UCSD-AML1 (cell line): ENCODE measurements at regions not wholly inside any gene's neighbourhood (a gene's known extent, or its start where the extent isn't known, plus 50 kb on each side); places are given as distances from the start of the nearest gene placed in this dataset.

ENCODE experiments used
- DNase-seq: peaks from one replicate; lab custom pipeline; 2025; ENCODE audit not compliant: unreplicated experiment; lab: John Stamatoyannopoulos, UW

DNA sequence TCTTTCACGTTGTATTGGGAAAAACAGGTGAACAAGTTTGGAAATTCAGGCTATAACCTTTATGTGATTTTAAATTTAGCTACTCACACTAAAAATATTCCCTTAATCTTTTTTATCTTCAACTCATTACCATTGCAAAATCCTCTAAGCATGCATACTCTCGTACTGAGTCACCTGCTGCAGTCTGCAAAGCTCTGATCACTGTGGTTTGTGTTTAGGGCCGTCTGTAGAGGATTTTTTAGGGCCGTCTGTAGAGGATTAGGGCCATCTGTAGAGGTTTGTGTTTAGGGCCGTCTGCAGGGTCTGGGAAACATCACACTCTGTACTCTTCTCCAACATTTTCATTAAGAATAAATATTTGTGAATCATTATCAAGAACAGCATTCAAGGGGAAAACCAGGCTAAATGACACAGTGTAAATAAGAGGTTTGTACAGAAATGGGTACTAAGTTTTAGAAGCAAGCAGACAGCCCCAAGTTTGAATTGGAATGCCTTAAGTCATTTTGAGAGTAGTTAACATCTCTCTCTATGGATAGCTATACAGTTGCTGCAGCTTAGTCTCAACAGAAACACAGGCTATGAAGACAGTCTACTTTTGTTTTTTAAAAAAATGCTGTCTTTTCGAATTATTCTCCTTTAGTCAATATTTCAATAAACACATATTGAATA is 155.0 kb upstream of the TSLP start:
- no peak for DNase-seq

DNA sequence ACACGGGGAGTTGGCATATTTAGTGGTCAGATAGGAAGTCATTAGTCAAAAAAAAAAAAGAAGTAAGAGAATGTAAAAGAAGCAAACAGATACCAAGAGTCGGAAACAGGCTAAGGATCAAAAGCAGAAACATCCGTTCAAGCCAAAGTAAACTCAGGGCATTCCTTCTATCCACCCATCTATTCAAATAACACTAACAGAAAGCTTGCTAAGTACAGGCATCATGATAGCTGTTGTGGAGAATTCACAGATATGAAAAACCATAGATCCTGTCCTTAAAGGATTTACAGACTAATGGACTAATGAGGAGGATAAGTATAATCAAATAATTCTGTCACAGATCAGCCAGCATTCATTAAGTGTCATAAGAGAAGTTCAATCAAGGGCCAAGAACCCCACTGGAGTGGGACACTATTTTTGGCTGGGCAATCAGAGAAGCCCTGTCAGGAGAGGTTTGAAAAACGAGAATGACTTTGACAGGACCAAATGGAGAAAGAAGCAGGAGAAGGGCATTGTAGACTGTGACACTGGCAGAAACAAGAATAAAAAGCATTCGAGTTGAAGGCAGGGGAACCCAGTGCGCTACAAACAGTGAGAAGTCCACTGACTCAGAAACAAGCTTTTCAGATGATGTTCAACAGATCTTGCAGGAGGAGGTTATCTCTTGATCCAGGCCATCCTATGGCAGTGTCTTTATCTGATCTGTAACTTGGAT is 154.2 kb upstream of the TSLP start:
- no peak for DNase-seq

DNA sequence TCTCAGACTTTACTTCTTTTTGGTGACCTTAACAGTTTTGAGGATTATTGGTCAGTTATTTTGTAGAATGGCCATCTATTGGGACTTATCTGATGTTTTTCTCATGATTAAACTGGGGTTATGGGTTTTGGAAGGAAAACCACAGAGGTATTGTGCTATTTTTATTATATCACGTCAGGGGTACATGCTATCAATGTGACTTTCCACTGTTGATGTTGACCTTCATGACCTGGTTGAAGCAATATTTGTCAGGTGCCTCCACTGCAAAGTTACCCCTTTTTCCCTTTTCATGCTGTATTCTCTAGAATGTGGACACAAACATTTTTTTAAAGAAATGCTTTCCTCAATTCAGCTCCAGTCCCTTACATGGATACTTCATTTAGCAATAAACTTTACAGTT is 152.8 kb upstream of the TSLP start:
- no peak for DNase-seq

DNA sequence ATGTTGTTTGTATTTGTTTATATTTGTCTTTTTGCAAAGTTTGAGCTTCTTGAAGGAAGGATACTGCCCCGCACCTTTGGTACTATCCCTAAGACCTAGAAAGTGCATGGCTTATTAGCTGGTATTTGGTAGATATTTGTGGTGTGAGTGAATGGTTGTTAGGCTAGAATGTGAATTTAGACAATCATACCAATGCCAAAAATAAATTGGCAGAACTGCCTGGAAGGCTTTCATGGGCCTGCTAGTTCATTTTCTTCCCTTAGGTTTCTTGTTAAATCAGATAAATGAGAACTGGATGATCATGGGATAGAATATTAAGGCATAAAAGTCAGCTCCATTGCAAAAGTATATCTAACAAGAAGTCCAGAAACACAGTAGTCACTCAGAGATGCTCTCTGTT is 147.5 kb upstream of the TSLP start:
- DNase-seq, result no peak

DNA sequence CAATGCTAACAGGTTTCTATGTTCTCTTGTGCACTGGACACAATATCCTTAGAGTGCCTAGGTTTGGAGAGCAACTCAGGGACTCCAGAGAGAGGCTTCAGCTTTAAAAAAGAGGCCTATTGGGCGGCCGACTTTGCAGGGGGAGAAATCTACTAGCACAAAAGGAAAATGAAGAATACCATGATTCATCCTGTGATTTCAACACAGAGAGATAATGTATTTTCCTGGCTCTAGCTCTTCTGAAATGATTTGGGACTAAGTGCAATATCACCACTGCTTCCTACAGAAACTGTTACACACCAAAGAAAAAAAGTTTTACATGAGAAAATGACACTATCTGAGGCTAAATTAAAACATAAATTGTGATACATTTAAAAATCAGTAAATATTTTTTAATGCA is 146.1 kb upstream of the TSLP start:
- no peak for DNase-seq

DNA sequence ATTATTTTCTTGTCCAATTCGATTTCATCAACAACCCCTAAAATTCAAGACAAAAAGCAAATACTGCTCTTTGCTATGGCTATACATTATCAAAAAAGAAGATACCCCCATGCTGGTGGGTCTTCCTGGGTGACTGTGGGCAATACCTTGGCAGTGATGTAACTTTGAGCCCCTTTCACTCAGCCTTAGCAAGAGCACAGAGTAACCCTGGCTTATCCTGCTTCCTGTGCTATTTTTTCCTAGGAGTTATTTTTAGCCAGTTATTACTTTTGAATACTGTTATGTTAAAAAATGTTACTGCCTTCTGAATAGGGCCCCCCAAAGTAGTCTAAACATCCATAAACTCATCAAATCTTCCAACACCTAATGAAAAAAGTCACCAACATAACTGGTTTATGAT is 145.6 kb upstream of the TSLP start:
- DNase-seq, result no peak

DNA sequence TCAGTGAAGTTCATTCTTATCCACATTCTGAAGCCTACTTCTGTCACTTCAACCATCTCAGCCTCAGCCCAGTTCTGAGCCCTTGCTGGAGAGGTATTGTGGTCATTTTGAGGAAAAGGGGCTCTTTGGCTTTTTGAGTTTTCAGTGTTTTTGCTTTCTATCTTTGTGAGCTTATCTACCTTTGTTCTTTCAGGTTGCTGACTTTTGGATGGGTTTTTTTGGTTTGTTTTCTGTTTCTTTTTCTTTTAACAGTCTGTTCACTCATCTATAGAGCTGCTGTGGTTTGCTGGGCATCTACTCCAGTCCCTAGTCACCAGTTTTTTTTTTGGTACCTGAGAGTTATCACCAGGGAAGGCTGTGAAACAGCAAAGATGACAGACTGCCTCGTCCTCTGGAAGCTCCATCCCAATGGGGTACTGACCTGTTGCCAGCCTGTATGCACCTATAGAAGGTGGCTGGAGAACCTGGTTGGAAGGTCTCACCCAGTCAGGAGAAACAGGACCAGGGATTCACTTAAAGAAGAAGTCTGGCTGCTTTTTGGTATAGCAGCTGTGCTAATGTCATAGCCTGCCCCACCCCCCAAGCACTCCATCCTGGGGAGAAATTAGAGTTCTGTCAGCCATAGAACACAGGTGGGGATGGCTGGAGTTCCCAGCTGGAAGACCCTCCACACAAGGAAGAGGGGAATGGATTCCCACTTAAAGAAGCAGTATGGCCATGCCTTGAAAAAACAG is 138.6 kb upstream of the TSLP start:
- DNase-seq, result no peak

DNA sequence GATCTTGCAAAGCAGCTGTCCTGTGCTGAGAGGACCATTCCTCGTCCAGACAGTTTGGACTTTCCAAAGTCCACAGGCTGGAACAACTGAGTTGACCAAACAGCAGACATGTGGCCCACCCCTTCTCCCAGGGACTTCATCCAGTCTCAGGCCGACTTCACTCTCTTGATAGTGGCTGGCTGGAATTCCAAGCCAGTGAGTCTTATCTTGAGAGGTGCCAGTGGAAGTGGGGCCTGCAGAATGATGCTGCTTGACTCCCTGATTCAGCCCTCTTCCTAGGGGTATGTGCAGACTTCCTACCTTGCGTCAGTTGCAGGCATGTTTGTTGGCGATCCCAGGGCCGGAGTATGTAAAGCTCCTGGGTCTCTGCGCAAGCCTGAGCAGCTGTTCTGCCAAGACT is 131.4 kb upstream of the TSLP start:
- no peak for DNase-seq

DNA sequence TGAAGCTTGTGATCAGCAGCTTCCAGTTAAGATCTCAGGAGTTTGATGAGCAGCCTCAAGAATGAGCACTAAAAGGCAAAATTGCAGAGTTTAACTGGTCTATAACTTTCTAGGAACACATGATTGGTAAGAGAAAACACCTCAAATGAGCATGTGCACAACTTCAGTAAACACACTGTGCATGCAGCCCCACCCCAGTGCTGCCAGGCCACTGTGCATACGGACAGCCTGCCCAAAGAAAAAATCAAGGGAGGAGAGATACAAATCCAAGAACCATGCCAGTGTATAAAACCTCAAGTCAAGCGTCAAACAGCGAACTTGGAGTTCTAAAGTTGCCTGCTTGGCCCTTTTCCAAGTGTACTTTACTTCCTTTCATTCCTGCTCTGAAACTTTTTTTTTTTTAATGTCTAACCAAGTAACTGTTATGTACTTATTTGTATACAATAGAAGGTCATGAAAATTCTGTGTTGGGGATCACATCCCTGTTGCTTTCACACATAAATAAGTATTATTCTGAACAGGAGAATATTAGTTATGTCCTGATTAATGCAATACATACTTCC is 125.6 kb upstream of the TSLP start:
- DNase-seq, result no peak

DNA sequence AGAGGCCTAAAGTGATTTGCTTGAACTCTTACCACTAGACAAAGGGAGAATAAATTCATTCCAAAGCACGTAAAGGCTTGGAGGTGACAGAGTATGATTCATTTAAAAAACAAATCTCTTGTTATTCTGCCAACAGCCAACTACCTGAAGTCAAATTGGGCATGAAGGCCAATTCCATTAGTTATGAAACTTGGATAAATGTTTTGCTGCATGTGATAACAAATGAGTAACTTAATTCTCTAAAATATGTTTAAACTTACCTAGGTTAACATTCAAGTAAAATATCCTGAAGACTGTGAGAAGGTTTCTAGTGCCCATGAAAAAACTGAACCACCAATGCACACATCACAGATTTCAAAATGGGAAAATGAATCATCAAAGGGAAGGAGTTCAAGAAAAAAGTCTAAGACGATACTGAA is 120.1 kb upstream of the TSLP start:
- DNase-seq, result no peak

DNA sequence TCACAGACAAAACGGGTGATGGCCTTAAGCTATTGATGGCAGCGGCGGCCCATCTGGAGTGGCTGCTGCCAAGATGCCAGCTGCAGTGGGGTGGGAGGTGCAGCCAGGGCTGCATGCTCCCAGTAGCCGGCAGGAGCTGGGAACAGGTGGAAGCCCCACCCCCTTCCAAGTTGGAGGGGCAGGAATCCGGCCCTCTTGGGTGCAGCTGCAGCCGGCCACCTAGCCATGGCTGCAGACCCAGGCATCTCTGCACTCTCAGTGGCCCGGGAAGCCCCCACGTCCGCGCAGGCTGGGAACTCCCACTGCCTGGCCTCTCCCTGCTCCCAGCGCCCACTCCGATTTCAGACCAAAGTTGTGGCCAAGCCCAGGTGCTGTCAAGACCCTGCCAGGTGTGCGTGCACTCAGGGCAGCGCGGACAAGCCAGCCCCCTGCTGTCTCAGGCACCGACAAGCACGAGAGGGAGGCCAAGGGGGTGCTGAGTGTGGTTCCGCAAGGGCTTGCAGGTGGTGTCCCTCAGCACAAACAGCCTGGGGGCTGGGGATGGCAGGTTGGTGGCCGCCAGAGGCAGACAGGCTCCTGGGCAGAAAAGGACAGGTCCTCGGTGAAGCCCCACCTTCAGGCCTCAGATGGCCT is 115.1 kb upstream of the TSLP start:
- DNase-seq, result no peak

DNA sequence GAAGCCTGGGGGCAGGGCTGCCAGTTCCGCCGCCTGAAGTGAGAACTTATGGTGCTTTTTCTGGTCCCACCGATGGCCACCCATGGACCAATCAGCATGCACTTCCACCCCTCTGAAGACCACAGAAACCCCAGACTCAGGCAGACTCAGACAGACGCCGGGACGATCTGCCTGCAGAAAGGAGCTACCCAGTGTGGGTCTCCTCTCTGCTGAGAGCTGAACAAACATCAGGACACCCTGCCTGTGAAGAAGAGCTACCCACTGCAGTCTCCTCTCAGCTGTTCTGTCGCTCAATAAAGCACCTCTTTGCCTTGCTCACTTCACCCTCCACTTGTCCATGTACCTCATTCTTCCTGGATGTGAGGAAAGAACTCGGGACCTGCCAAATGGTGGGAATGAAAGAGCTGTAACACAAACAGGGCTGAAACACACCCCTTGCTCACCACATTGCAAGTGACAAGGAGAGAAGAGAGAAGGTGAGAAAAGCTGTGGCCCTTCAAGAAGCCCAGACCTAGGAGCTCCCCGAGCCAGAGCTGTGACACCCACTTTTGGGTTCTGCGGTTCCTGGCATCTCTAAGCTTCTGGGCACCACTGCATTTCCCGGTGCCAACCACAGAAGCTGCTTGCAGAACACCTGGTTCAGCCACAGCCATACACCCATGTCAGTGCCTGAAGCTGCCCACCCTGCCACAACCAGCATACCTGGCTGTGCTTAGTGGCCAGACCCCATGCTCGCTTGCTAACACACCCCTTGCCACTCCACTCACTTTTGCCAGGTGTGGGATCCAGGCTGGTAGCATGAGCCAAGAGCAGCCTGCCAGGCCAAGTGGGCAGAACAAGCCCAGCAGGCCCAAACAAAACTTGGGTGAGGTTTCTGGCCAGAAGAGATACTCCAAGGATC is 114.3 kb upstream of the TSLP start:
- no peak for DNase-seq

DNA sequence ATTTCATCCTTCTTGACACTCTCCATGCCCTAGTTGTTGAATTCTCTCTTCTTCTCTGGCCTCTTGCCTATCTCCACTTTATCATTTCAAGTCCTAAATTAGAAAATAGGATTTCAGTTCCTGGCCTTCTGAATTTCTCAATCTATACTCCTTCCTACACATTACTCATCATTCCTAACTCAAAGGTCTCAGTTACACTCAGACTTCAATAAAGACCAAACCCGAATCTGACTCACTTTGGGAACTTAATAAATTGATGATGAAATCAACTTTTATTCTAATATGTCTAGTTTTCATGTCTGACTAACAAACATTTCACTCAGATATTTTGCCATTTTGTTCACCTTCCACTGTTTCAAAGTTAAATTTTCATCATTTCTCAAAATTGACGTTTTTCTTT is 113.6 kb upstream of the TSLP start:
- DNase-seq, result no peak

DNA sequence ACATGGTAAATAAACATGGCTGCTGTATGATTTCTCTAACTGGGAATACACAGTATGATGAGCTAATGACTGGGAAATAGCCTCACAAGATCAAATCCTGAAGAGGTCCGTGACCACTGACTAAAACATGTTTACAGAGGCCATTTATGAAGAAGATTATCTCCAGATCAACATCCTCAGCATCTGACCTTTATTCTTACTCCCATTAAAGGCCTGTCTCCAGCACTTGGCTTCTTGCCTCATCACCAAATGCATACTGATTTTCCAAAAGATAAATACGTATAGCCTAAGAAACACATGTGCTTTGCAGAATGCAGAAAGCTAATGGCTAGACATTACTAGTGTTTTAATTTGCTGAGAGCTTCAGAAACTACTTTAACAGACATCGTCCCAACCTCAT is 108.0 kb upstream of the TSLP start:
- DNase-seq, result no peak

DNA sequence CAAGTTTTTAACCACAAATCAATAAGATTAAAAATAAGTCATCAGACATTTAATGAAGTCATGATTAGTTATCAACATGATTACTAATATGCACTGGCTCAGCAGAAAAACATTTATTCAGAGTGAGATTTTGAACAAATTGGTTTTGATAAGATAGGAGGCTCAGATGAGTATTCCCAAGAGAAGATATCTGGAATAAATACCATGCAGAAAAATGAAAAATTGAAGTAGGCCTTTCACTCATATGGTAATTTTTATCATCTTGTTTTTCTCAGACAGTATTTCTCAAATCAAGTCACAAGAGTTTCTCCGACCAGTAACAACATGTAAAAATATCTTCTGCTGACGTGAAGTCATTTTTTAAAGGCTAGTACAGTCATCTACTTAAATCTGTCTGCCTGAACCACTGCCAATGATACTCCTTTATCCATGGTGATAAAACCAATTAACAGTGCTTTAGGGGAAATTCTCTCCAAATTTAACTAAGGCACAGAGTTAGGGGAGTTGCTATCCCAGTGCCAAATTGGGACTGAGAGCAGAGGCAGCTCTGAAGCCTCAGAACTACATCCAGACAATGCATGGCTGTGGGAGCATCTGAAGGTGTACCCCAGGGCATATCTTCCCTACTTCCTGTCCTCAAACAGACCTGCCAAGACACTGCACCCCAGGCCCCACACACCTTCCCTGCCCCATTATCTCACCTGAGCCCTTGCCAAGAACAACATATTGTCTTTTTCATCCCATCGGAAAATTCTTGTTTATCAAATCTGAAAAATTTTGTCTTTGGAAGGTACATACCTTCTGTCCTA is 105.5 kb upstream of the TSLP start:
- no peak for DNase-seq

DNA sequence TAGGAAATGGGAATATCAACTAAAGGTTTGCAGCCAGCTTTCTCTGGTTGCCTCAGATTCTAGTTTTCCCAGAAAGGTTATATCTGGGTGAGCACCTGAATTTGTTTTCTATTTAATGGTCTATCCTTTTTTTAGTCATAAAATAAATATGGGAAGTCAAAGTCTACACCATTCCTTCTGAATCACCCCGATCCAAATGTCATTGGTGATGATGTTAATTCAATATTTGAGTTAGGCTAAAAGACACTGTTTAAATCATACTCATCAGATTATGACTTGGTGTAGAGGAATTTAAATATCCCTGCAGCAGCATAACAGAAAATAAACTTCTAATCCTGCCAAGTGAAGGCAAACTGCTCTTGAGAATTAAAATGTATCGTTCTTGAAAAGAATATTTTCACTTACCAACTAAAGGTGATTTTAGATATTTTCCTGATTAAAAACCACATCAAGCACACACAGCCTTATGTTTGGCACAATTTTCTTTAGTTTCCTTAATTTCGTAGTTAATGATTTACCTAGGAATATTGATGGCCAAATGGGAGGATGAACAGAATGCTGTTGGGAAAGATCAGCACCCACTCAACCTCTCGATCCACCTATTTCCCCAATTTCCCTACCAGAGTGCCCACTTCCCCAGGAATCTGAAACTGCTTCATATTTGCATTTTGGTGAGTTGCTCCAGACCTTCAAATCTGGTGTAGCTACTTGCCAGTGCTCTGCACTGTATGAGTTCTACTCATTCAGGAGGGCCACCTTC is 103.1 kb upstream of the TSLP start:
- DNase-seq, result no peak

DNA sequence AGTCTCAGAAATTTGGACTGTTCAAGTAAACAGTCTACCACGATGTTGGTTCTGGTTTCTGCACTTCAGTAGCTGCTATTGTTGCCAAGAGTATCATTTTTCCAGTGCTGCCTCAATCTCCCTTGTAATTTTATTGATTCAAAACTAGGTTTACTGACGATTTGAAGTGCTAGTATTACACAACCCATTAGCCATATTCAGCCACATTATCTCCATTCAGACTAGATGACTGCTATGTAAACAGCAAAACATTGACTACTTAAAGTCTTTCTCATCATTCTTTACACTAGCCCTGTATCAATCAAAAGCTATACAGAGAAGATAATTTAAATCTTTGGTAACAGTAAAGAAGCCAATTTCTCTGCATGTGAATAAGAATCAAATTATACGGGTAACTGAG is 102.0 kb upstream of the TSLP start:
- DNase-seq, result no peak

DNA sequence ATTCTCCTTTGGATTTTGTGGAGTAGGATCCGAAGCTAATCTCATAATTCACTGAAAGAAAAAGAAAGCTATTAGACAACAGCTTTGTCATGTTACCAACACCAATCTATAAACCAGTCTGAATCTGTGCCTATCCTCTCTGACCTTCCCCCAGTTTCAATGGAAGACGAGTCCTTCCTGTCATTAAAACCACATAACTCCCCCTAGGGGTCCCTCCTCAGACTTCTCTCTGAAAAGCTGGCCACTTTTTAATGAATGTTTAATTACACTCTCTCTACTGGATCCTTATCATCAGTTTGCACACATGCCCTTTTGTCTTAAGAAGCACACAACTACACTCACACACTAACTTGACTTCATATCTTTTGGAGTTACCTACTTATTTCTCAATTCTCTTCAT is 98.0 kb upstream of the TSLP start:
- no peak for DNase-seq

DNA sequence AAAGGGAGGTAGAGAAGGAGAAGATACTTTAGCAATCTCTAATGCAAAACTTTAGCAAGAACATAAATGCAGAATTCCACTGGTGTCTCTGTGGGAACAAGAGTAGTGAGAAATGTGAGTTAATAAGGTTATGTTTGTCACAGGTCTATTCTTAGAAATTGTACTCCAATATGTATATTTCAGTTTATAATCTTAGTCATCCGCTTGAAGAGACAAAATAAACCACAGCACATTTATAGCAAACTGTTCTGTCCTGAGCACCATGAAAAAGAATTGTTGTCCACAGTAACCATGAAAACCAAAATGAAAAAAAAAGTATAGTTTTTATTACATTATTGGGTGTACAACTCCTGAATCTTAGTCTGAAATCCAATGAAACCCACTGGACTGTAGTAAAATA is 93.6 kb upstream of the TSLP start:
- DNase-seq, result no peak
